NT2/D1 (cell line): ENCODE measurements at regions not wholly inside any gene's neighbourhood (a gene's known extent, or its start where the extent isn't known, plus 50 kb on each side); places are given as distances from the start of the nearest gene placed in this dataset.

Experiments used
- DNase-seq: peaks from one replicate; pipeline ENCODE4 v3.0.0-alpha.2; 2011; ENCODE audit warnings: low read depth, low spot score
- H3K27me3 ChIP-seq: 2 replicates; pipeline ENCODE4 v1.6.0; 2011; ENCODE audit warnings: mild to moderate bottlenecking; ENCODE audit not compliant: insufficient read length, insufficient read depth
- H3K36me3 ChIP-seq: 2 replicates; pipeline ENCODE4 v1.6.1; 2011; ENCODE audit warnings: mild to moderate bottlenecking, low read length, mixed read lengths; ENCODE audit not compliant: insufficient read depth, insufficient read length
- H3K4me1 ChIP-seq: 2 replicates; pipeline ENCODE4 v1.5.1; 2011; ENCODE audit not compliant: insufficient read depth, insufficient read length
- H3K4me3 ChIP-seq: 2 replicates; pipeline ENCODE4 v1.5.1; 2011; ENCODE audit warnings: low read depth; ENCODE audit not compliant: insufficient read length
- H3K9ac ChIP-seq: 2 replicates; pipeline ENCODE4 v1.6.0; 2011; ENCODE audit warnings: low read depth; ENCODE audit not compliant: insufficient read length
- H3K9me3 ChIP-seq: 2 replicates; pipeline ENCODE4 v1.5.1; 2011; ENCODE audit warnings: mild to moderate bottlenecking, low read length; ENCODE audit not compliant: insufficient read depth
- SUZ12 ChIP-seq: IDR thresholded peaks from 2 replicates; pipeline ENCODE4 v1.6.1; 2011; ENCODE audit not compliant: insufficient read length, insufficient read depth; ENCODE audit errors: extremely low read depth
- YY1 ChIP-seq: IDR thresholded peaks from 2 replicates; pipeline ENCODE4 v1.6.1; 2011; ENCODE audit not compliant: insufficient read length, insufficient read depth
- ZNF274 ChIP-seq: IDR thresholded peaks from 2 replicates; pipeline ENCODE4 v1.6.1; 2011; ENCODE audit warnings: mild to moderate bottlenecking, low read depth, low read length

- no peaks in the 10 kb centered on the region for H3K4me1 ChIP-seq
- no peaks in the 10 kb centered on the region for H3K36me3 ChIP-seq
- no peak for TF ChIP-seq ZNF274
- no peak for TF ChIP-seq YY1
- TF ChIP-seq SUZ12 = no peak
- peak; percentile 55 for DNase-seq
- no peak overlapping the region for H3K4me3 ChIP-seq
- no peaks in the 10 kb centered on the region for H3K27me3 ChIP-seq
- no peak overlapping the region for H3K9ac ChIP-seq
- no peaks in the 10 kb centered on the region for H3K9me3 ChIP-seq
Measured at GRCh38 chr6:6494677-6495076, 93.8 kb upstream of the LY86 start.

GRCh38 chr6:6495851-6496250 is 92.7 kb upstream of the LY86 start:
- Histone ChIP-seq H3K36me3 (no peaks in the 10 kb centered on the region), H3K9ac (no peak overlapping the region), H3K9me3 (no peaks in the 10 kb centered on the region), H3K27me3 (no peaks in the 10 kb centered on the region), H3K4me1 (no peaks in the 10 kb centered on the region), H3K4me3 (no peak overlapping the region)
- TF ChIP-seq ZNF274 (no peak), SUZ12 (no peak), YY1 (no peak)
- DNase-seq = no peak

- TF ChIP-seq YY1 (no peak), ZNF274 (no peak), SUZ12 (no peak)
- Histone ChIP-seq H3K4me1 (no peaks in the 10 kb centered on the region), H3K4me3 (no peak overlapping the region), H3K9ac (no peak overlapping the region), H3K9me3 (no peaks in the 10 kb centered on the region), H3K36me3 (no peaks in the 10 kb centered on the region), H3K27me3 (no peaks in the 10 kb centered on the region)
- no peak for DNase-seq
Measured at GRCh38 chr6:6497541-6497940, 91.0 kb upstream of the LY86 start.

GRCh38 chr6:6497976-6498375 is 90.5 kb upstream of the LY86 start:
- no peak overlapping the region for H3K9ac ChIP-seq
- no peaks in the 10 kb centered on the region for H3K36me3 ChIP-seq
- no peaks in the 10 kb centered on the region for H3K4me1 ChIP-seq
- TF ChIP-seq SUZ12 (no peak), ZNF274 (no peak), YY1 (no peak)
- DNase-seq = no peak
- no peaks in the 10 kb centered on the region for H3K9me3 ChIP-seq
- no peak overlapping the region for H3K4me3 ChIP-seq
- H3K27me3 ChIP-seq = no peaks in the 10 kb centered on the region

- Histone ChIP-seq H3K9ac (no peak overlapping the region), H3K4me3 (no peak overlapping the region), H3K27me3 (no peaks in the 10 kb centered on the region), H3K4me1 (no peaks in the 10 kb centered on the region), H3K9me3 (no peaks in the 10 kb centered on the region), H3K36me3 (no peaks in the 10 kb centered on the region)
- DNase-seq = no peak
- TF ChIP-seq ZNF274 (no peak), SUZ12 (no peak), YY1 (no peak)
Measured at GRCh38 chr6:6503191-6503590, 85.3 kb upstream of the LY86 start.

- no peaks in the 10 kb centered on the region for H3K9me3 ChIP-seq
- H3K4me1 ChIP-seq = no peaks in the 10 kb centered on the region
- TF ChIP-seq SUZ12 (no peak), ZNF274 (no peak), YY1 (no peak)
- no peak for DNase-seq
- H3K4me3 ChIP-seq = no peak overlapping the region
- no peaks in the 10 kb centered on the region for H3K27me3 ChIP-seq
- H3K9ac ChIP-seq = no peak overlapping the region
- no peaks in the 10 kb centered on the region for H3K36me3 ChIP-seq
Measured at GRCh38 chr6:6505111-6505510, 83.4 kb upstream of the LY86 start.

GRCh38 chr6:6508643-6509042 is 79.9 kb upstream of the LY86 start:
- H3K27me3 ChIP-seq = no peaks in the 10 kb centered on the region
- no peak for DNase-seq
- no peaks in the 10 kb centered on the region for H3K36me3 ChIP-seq
- no peaks in the 10 kb centered on the region for H3K9me3 ChIP-seq
- H3K4me3 ChIP-seq = no peak overlapping the region
- H3K9ac ChIP-seq = no peak overlapping the region
- H3K4me1 ChIP-seq = no peaks in the 10 kb centered on the region
- TF ChIP-seq YY1 = no peak
- TF ChIP-seq SUZ12 = no peak
- no peak for TF ChIP-seq ZNF274

GRCh38 chr6:6509284-6509683 is 79.2 kb upstream of the LY86 start:
- H3K9ac ChIP-seq = no peak overlapping the region
- no peaks in the 10 kb centered on the region for H3K4me1 ChIP-seq
- no peaks in the 10 kb centered on the region for H3K27me3 ChIP-seq
- no peak overlapping the region for H3K4me3 ChIP-seq
- H3K9me3 ChIP-seq = no peaks in the 10 kb centered on the region
- TF ChIP-seq YY1 (no peak), ZNF274 (no peak), SUZ12 (no peak)
- no peak for DNase-seq
- no peaks in the 10 kb centered on the region for H3K36me3 ChIP-seq
